K562 (cell line): ENCODE measurements at regions not wholly inside any gene's neighbourhood (a gene's known extent, or its start where the extent isn't known, plus 50 kb on each side); places are given as distances from the start of the nearest gene placed in this dataset.

Experiments
- ETV1 ChIP-seq: fragments of 450-650 bp; conservative IDR thresholded peaks from 2 replicates; pipeline ENCODE4 v1.6.1; 2016; ENCODE audit warnings: missing genetic modification characterization, control low read depth, low read depth, missing compliant biosample characterization
- GATA2 ChIP-seq: sonication (generic); formaldehyde crosslinking; IDR thresholded peaks from 2 replicates; pipeline ENCODE4 v1.4.0; 2020; ENCODE audit warnings: mild to moderate bottlenecking, missing genetic modification reagents
- HBP1 ChIP-seq: fragments of 450-650 bp; formaldehyde crosslinking; IDR thresholded peaks from 2 replicates; pipeline ENCODE4 v1.4.0; 2022; ENCODE audit warnings: missing genetic modification characterization
- HCFC1 ChIP-seq: IDR thresholded peaks from 2 replicates; pipeline ENCODE4 v1.6.1; 2012; ENCODE audit warnings: low read depth, low read length, improper control_type of control experiment
- HNRNPL ChIP-seq: fragments of 200-400 bp; formaldehyde crosslinking; IDR thresholded peaks from 2 replicates; pipeline ENCODE4 v1.6.1; 2017; ENCODE audit warnings: low read depth, mild to moderate bottlenecking, low read length
- KHSRP ChIP-seq: fragments of 450-650 bp; IDR thresholded peaks from 2 replicates; pipeline ENCODE4 v1.6.1; 2017
- MAFG ChIP-seq: fragments of 450-650 bp; conservative IDR thresholded peaks from 2 replicates; pipeline ENCODE4 v1.6.1; 2016; ENCODE audit warnings: missing genetic modification characterization, missing compliant biosample characterization
- NEUROD1 ChIP-seq: fragments of 150-350 bp; IDR thresholded peaks from 2 replicates; pipeline ENCODE4 v1.6.1; 2014; ENCODE audit warnings: borderline replicate concordance, low read length, low read depth; ENCODE audit not compliant: partially characterized antibody
- TAF1 ChIP-seq: IDR thresholded peaks from 2 replicates; pipeline ENCODE4 v1.6.1; 2011; ENCODE audit warnings: mild to moderate bottlenecking, low read length, moderate library complexity; ENCODE audit not compliant: insufficient read depth, control insufficient read depth, severe bottlenecking; ENCODE audit errors: extremely low read depth
- ZNF23 ChIP-seq: fragments of 250-450 bp; sonication (Bioruptor Pico); IDR thresholded peaks from 2 replicates; pipeline ENCODE4 v1.4.0; 2020; ENCODE audit warnings: mild to moderate bottlenecking
- ZNF507 ChIP-seq: conservative IDR thresholded peaks from 2 replicates; pipeline ENCODE4 v1.6.1; 2017; ENCODE audit warnings: missing genetic modification characterization, missing compliant biosample characterization
- ZNF778 ChIP-seq: fragments of 450-650 bp; formaldehyde crosslinking; IDR thresholded peaks from 2 replicates; pipeline ENCODE4 v1.4.0; 2020; ENCODE audit warnings: mild to moderate bottlenecking, moderate library complexity
- TF ChIP-seq, protein P1 (sequence below): IDR thresholded peaks from 2 replicates; pipeline ENCODE4 v1.6.1; 2011; ENCODE audit not compliant: insufficient read length; ENCODE audit errors: extremely low read depth

DNA sequence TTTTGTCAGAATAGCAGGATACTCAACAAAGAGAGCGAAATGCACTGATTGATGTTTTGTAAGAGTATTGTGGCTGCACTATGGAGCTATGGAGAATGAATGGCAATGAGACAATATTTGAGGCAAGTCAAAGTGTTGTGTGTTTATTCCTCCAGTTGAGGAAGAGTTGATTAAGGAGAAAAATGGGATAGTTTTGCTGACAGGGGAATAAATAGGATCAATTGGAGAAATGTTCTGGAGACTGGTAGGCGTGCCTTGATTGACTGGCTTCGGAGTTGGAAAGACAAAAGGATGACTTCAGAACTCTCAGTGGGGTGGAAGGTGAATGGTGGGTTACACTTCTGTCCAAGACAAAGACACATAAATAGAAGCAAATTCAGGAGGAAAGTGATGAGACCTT lies 1254.9 kb upstream of the TMEM132C start (continued):
- TF ChIP-seq HCFC1 (no peak), HNRNPL (no peak), GATA2 (CRISPR knock-in tag) (no peak), HBP1 (CRISPR knock-in tag) (no peak), TAF1 (no peak), NEUROD1 (no peak), ZNF23 (CRISPR knock-in tag) (no peak), KHSRP (no peak), ETV1 (tag) (no peak), ZNF507 (tag) (no peak), MAFG (tag) (peak; percentile 39; the same call in 1 of the 2 replicates), ZNF778 (no peak)
- TF ChIP-seq, protein P1, sequence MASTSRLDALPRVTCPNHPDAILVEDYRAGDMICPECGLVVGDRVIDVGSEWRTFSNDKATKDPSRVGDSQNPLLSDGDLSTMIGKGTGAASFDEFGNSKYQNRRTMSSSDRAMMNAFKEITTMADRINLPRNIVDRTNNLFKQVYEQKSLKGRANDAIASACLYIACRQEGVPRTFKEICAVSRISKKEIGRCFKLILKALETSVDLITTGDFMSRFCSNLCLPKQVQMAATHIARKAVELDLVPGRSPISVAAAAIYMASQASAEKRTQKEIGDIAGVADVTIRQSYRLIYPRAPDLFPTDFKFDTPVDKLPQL, result no peak
